ENCODE measurements at regions not wholly inside any gene's neighbourhood (a gene's known extent, or its start where the extent isn't known, plus 50 kb on each side); places are given as distances from the start of the nearest gene placed in this dataset.
"Not testable (repeated sequence)": the region's sequence is repeated elsewhere in the genome, so short reads cannot be mapped to it uniquely, and the experiment has no call there.

GRCh38 chr4:111992351-111993168 is 152.7 kb upstream of the FAM241A start:
- DNase-seq, result no peak

GRCh38 chr4:111994392-111994791 is 150.9 kb upstream of the FAM241A start:
- DNase-seq, result no peak

- DNase-seq, result no peak
These were observed 147.5 kb upstream of the FAM241A start for GRCh38 chr4:111997785-111998184.

GRCh38 chr4:111999801-112000200 is 145.5 kb upstream of the FAM241A start:
- DNase-seq, result no peak

GRCh38 chr4:112001041-112001440 is 144.2 kb upstream of the FAM241A start:
- no peak for DNase-seq

- DNase-seq, result no peak
These were observed 143.0 kb upstream of the FAM241A start for GRCh38 chr4:112002248-112002661.

GRCh38 chr4:112003231-112003907 is 141.9 kb upstream of the FAM241A start:
- DNase-seq, result no peak

GRCh38 chr4:112005027-112005426 is 140.2 kb upstream of the FAM241A start:
- no peak for DNase-seq

GRCh38 chr4:112007391-112007790 is 137.9 kb upstream of the FAM241A start:
- no peak for DNase-seq

- no peak for DNase-seq
These were observed 129.3 kb upstream of the FAM241A start for GRCh38 chr4:112015960-112016359.

GRCh38 chr4:112023402-112023950 is 121.8 kb upstream of the FAM241A start:
- no peak for DNase-seq

- no peak for DNase-seq
These were observed 119.2 kb upstream of the FAM241A start for GRCh38 chr4:112026058-112026457.

- DNase-seq, result no peak
These were observed 115.5 kb upstream of the FAM241A start for GRCh38 chr4:112029771-112030171.

- DNase-seq, result peak; percentile 5
These were observed 113.4 kb upstream of the FAM241A start for GRCh38 chr4:112031712-112032328.

GRCh38 chr4:112036886-112037285 is 108.4 kb upstream of the FAM241A start:
- DNase-seq, result no peak

GRCh38 chr4:112038861-112039260 is 106.4 kb upstream of the FAM241A start:
- no peak for DNase-seq

- DNase-seq, result not testable (repeated sequence)
These were observed 96.1 kb upstream of the FAM241A start for GRCh38 chr4:112049119-112049518.

GRCh38 chr4:112053825-112054350 is 91.4 kb upstream of the FAM241A start:
- no peak for DNase-seq

- DNase-seq, result no peak
These were observed 90.2 kb upstream of the FAM241A start for GRCh38 chr4:112055100-112055499.

- DNase-seq, result no peak
These were observed 87.8 kb upstream of the FAM241A start for GRCh38 chr4:112057470-112057869.

GRCh38 chr4:112058433-112058832 is 86.8 kb upstream of the FAM241A start:
- no peak for DNase-seq

GRCh38 chr4:112060212-112060611 is 85.0 kb upstream of the FAM241A start:
- DNase-seq, result no peak

- DNase-seq, result no peak
These were observed 83.9 kb upstream of the FAM241A start for GRCh38 chr4:112061207-112061817.
